NCI-H1417 treated with DMSO at 0.1 percent for 48 hours (cell line): ENCODE measurements at regions not wholly inside any gene's neighbourhood (a gene's known extent, or its start where the extent isn't known, plus 50 kb on each side); places are given as distances from the start of the nearest gene placed in this dataset.
"Not testable (repeated sequence)": the region's sequence is repeated elsewhere in the genome, so short reads cannot be mapped to it uniquely, and the experiment has no call there.

Source experiments
- DNase-seq: peaks from one replicate; lab custom pipeline; 2025; lab: John Stamatoyannopoulos, UW

GRCh38 chr4:27728892-27729291, 868.3 kb downstream of the STIM2 start:
- DNase-seq = no peak

DNA sequence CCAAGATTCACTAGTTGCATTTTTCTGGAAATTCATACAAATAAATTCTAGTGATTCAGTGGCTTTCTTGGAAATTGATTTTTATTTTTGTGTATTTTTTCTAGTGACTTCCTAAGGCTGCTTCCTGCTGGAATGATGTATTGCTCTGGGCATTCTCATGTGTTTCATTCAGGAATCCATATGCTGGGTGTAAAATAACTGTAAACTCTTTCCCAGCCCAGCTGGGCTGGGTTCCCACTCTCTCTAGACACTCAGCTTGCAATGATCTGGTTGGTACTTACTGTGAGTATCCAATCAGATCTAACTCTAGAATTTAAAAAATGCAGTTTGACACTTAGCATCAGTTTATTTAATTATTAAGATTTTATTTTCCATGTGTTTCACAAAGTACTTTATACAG, 882.2 kb downstream of the STIM2 start:
- no peak for DNase-seq

DNA sequence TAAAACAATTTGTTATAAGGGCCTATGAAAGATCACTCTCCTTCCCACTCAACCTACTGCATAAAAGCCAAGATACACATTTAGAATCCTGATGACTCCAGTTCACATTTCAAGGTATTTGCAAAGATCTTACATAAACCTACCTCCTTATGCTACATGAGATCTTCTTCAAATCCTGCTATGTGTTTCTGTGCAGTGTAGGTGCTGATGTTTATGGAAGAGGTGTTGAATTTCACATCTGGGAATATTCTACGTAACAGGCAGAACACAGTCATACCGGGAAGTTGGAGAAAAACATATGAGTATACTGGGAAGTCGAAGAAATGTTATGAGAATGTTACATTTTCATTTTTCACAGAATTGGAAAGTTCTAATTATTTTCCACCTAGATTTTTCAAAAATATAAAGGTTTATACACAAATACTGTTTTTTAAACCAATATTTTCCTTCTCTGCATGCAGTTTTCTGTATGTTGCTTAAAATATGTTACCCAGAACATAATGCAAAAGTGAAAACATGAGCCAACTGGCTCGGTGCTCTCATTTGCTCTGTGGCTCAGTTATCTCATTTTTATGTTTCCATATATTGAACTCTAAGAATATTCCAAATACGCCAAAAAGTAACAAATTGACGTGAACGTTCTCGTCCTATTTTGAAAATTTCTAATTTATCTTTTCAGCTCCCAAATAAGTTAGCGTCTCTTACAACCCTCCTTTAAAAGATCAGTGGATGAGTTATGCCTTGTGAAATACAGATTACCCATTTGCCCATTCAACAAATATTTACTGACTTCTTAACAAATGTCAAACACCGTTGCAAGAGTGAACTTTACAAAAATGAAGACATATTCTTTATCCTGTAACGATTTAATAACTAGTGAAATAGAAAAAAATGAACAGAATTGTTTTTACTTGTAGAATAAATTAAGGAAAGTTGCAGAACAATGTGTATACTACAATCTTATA, 899.3 kb downstream of the STIM2 start:
- no peak for DNase-seq

DNA sequence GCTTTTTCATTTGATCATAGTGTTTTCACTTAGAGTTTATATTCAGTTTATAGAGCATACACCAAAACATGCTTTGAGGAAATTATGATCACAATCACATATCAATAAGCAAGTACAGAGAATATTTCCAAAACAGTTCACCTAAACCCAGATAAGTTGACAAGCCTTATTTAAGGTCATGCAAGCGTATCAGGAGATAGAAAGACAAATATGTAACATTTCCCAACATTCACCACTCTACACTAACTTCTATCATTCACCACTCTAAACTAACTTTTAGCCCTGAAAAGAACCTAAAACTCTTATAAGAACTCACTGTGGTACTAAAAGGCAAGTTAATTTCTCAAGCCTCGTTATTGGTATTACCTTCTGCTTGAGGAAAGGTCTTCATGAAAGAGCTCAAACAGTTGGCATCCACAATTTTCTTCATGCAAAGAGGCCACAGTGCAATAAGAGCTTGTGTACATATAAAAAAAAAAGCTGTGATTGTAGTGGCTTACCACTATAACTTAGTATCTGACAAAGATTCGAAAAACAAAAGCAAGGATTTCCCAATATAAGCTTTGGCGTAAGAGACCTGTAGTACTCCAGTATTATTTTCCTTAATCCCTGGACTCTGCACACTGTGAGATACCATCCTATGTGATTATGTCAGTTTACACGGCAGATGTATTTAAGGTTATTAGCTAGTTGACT, 903.3 kb downstream of the STIM2 start:
- DNase-seq = no peak

GRCh38 chr4:27764526-27764837, 903.8 kb downstream of the STIM2 start:
- no peak for DNase-seq

GRCh38 chr4:27770895-27771294, 910.3 kb downstream of the STIM2 start:
- no peak for DNase-seq

DNA sequence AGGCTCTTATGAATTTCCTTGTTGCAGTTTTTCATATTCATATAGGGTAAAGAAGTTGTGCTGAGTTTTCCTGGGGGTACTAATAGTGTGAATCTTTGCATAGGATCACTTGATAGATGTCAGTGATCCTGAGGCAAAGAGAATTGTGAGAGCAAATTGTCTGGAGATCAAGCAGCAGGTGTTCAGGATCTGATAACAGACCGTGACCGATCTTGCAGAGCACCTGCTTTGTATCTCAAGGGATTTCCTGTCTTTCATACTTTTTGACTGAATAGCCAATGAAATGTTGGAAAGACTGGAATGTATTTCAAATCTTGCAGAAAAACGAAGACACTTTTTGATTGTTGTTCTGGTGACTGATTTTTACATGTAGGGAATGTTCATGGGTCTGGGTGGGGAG, 914.5 kb downstream of the STIM2 start:
- DNase-seq = no peak

DNA sequence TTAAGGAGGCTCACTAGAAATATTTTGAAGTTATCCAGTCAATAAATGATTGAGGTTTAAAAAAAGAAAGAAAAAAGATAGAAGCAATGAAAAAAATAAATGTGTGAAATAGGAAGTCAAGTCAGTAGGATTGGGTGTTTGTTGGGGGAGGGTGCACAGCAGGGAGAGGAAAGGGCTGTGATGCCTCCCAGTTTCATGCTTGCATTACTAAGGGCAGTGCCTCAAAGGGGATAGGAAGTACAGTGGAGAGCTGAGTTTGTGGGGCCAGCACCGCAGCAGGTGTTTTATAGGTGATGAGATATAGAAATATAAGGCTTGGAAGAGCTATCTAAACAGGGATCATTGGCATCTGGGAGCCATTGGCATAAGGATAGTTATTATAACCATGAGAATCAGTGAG, 919.2 kb downstream of the STIM2 start:
- no peak for DNase-seq

GRCh38 chr4:27787195-27787594, 926.6 kb downstream of the STIM2 start:
- DNase-seq = no peak

DNA sequence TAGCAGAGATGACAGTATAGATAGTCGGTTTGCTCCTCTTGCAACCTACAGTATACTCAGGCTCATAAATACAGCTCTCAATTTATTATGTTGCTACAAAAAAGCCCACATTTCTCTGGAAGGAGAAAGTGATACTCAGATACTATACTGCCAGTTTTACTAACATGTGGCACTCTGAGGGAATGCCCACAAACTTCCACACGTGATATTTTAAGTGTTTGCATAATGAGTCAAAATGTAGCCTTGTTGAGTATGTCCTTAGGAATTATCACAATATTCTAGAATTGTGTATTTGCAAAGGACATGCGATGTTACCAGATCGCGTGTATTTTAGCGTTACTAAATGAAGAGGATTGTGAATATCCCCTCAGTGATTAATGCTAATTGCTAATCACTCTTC, 929.1 kb downstream of the STIM2 start:
- DNase-seq = no peak

GRCh38 chr4:27790911-27791310, 930.3 kb downstream of the STIM2 start:
- no peak for DNase-seq

- DNase-seq = no peak
Measured at GRCh38 chr4:27791640-27792039, 931.0 kb downstream of the STIM2 start.

DNA sequence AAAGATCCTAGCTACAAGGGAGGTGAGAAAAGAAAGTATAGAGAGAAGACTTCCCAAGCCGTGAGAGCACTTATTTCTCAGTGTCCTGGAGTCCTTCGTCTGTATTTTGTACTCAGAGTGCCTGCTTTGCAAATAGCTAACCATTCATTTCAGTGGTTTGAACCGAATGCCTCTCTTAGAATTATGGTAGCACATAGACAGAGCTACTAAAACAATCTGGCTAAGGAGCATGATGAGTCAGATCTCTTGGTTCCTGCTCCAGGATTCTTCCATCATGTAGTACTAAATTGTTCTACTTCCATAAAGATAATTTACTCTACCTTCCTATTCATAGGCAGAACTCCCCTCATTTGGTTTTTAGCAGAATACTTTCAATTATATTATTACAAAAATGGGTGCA, 946.6 kb downstream of the STIM2 start:
- DNase-seq = no peak

DNA sequence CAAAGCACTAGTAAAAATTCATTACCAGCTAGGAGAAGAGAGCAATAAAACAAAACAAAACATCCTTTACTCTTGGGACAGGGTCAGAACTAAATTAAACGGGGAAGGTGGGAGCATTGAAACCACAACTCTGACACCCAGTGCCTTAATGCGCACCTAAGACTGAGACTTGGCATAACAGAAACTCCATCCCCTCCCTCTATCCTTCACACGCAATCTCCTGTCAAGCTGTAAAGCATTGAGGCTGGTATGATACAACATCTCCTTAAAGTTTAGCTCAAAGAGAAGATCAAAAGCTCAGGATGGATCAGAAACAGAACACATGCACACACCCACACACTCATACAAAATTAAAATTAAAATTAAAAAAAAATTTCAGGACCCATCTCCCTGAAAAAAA, 951.3 kb downstream of the STIM2 start:
- no peak for DNase-seq

- not testable (repeated sequence) for DNase-seq
Measured at GRCh38 chr4:27813226-27813625, 952.6 kb downstream of the STIM2 start.

- DNase-seq = not testable (repeated sequence)
Measured at GRCh38 chr4:27813699-27814425, 953.2 kb downstream of the STIM2 start.

DNA sequence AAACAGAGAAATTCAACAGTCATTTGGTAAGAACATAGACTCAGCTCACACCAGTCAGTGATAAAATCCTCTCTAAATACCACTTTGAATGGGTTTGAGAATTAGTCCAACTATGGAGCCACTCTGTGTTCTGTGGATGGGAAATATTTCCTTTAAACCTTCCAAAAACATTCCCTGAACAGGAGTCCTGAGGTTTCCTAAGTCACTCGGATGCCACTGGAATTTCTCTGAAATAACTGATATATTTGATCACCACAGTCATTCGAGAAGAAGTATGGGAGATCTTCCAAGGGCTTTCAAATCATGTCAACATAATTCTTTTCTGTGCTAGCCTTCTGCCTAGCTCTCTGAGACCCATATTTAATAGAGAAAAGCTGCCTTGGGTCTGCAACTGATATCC, 958.6 kb downstream of the STIM2 start:
- DNase-seq = no peak

- no peak for DNase-seq
Measured at GRCh38 chr4:27828843-27829242, 968.2 kb downstream of the STIM2 start.

GRCh38 chr4:27830251-27830650, 969.6 kb downstream of the STIM2 start:
- no peak for DNase-seq

DNA sequence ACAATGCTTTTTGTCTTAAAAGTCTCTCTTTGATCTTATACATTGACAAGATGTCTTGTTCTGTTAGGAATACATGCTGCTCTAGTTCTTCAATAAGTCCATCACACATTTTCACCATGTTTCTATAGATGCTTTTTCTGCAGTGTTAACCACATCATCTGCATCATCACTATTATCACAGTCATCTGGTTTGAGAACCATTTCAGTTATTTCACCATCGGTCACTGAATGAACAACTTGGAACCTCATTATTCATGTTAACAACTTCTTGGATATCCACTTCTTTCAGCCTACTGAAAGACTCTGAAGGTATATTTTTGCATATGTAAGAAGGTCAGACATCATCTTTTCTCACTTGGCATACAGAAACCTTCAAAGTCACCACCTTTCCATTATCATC, 975.2 kb downstream of the STIM2 start:
- DNase-seq = no peak

GRCh38 chr4:27836523-27836922, 975.9 kb downstream of the STIM2 start:
- DNase-seq = no peak

DNA sequence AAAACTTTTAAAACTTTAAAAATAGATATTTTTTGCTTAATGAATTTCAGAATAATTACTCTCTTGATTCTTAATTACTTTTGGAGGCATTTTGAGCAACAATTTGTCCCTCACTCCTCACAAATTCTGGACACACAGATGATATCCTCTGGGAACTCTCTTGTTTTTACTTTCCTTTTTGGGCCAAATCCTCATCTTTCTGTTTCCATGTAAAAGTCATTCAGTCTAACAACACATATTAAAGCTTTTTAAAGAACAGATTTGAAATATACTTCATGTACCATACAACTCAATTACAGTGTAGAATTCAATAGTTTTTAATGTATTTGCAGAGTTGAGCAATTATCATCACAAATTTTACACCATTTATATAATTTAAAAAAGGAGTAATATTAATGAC, 983.1 kb downstream of the STIM2 start:
- DNase-seq = no peak

GRCh38 chr4:27844376-27844775, 983.7 kb downstream of the STIM2 start:
- no peak for DNase-seq
